Upper lobe of left lung (tissue), 6 donors: ENCODE measurements at regions not wholly inside any gene's neighbourhood (a gene's known extent, or its start where the extent isn't known, plus 50 kb on each side); places are given as distances from the start of the nearest gene placed in this dataset.

ENCODE experiments used
- ATAC-seq, 2 donors: fragments of 200-7000 bp; cut with Tn5 transposase; one replicate each; pipeline ENCODE4 v1.9.1; 2022; ENCODE audit warnings: mild to moderate bottlenecking in 2 of 2, moderate library complexity in 2 of 2; ENCODE audit not compliant: low FRiP score in 2 of 2
- DNase-seq, 2 donors: peaks; one replicate each; pipeline ENCODE4 v3.0.0-alpha.2; 2019 to 2020
- H3K27ac ChIP-seq, 4 donors: fragments of 200-600 bp; sonication (generic); one replicate each; pipeline ENCODE4 v1.5.1; 2016 to 2019
- H3K27me3 ChIP-seq, 4 donors: fragments of 200-600 bp; sonication (generic); one replicate each; pipeline ENCODE4 v1.5.1; 2017 to 2019
- H3K36me3 ChIP-seq, 4 donors: fragments of 200-600 bp; sonication (generic); one replicate each; pipeline ENCODE4 v1.5.1; 2016 to 2019
- H3K4me1 ChIP-seq, 4 donors: fragments of 200-600 bp; sonication (generic); one replicate each; pipeline ENCODE4 v1.5.1; 2018 to 2019
- H3K4me3 ChIP-seq, 4 donors: fragments of 200-600 bp; sonication (generic); one replicate each; pipeline ENCODE4 v1.5.1; 2017 to 2019; ENCODE audit warnings: mild to moderate bottlenecking in 2 of 4, moderate library complexity in 1 of 4
- H3K9me3 ChIP-seq, 4 donors: fragments of 200-600 bp; sonication (generic); one replicate each; pipeline ENCODE4 v1.5.1; 2018 to 2019
- CTCF ChIP-seq, 6 experiments: fragments of 450-650 bp in 4 of 6; fragments of 200-600 bp in 2 of 6; sonication (generic) in 2 of 6; IDR thresholded peaks; one replicate each; pipeline ENCODE4 v1.5.1; 2016 to 2019; ENCODE audit warnings: antibody characterized with exemption in 6 of 6
- EP300 ChIP-seq, 4 donors: sonication (generic); formaldehyde crosslinking; IDR thresholded peaks; one replicate each; pipeline ENCODE4 v1.5.1; 2017; ENCODE audit warnings: antibody characterized with exemption in 4 of 4, control low read depth in 2 of 4
- POLR2A ChIP-seq, 4 donors: fragments of 450-650 bp; IDR thresholded peaks; one replicate each; pipeline ENCODE4 v1.5.1; 2016 to 2017; ENCODE audit warnings: antibody characterized with exemption in 4 of 4, mild to moderate bottlenecking in 2 of 4
- POLR2AphosphoS5 ChIP-seq, 2 donors: sonication (generic); formaldehyde crosslinking; IDR thresholded peaks; one replicate each; pipeline ENCODE4 v1.5.1; 2017; ENCODE audit warnings: antibody characterized with exemption in 2 of 2
- WGBS, 2 donors: methylation state at CpG; one replicate each; pipeline ENCODE4 v1.1.5; 2017 to 2018; 5-methylcytosine and 5-hydroxymethylcytosine counted together
- donor health status: DM: no; HTN: no; CAD: no; lungs with moderate emphysema.
- donor health status: DM: no; HTN: yes; CAD: no; lungs with severe emphysema.

GRCh38 chr18:46372670-46373069 lies 268.5 kb downstream of the HAUS1 start:
- ATAC-seq = no peak
- H3K9me3 ChIP-seq = no peaks in the 10 kb centered on the region
- H3K4me3 ChIP-seq = no peak overlapping the region
- no peak for DNase-seq
- WGBS, 2 donors = 81 to 85% methylated on average over 10 of the region's 10 CpGs
- no peak overlapping the region for H3K27ac ChIP-seq
- H3K4me1 ChIP-seq = peaks cover 0 to 3% (median 0%) of the 10 kb centered on the region in 4 donors
- no peak for TF ChIP-seq CTCF (IDR thresholded peaks at IDR 0.05)
- TF ChIP-seq POLR2A (IDR thresholded peaks at IDR 0.05) = no peak
- no peak for TF ChIP-seq POLR2AphosphoS5 (IDR thresholded peaks at IDR 0.05)
- no peak for TF ChIP-seq EP300 (IDR thresholded peaks at IDR 0.05)
- no peaks in the 10 kb centered on the region for H3K36me3 ChIP-seq
- H3K27me3 ChIP-seq = no peaks in the 10 kb centered on the region

GRCh38 chr18:46373131-46373530 lies 268.9 kb downstream of the HAUS1 start:
- no peak overlapping the region for H3K27ac ChIP-seq
- TF ChIP-seq EP300 (IDR thresholded peaks at IDR 0.05) (no peak), CTCF (IDR thresholded peaks at IDR 0.05) (no peak), POLR2A (IDR thresholded peaks at IDR 0.05) (no peak), POLR2AphosphoS5 (IDR thresholded peaks at IDR 0.05) (no peak)
- no peaks in the 10 kb centered on the region for H3K27me3 ChIP-seq
- H3K4me3 ChIP-seq = no peak overlapping the region
- DNase-seq = no peak
- WGBS, 2 donors = 58% methylated on average over 2 of the region's 2 CpGs; no CpG with 5 or more reads in 1 of the 2 donors
- H3K36me3 ChIP-seq = no peaks in the 10 kb centered on the region
- H3K9me3 ChIP-seq = no peaks in the 10 kb centered on the region
- no peak for ATAC-seq
- peaks cover 0 to 3% (median 0%) of the 10 kb centered on the region in 4 donors for H3K4me1 ChIP-seq

GRCh38 chr18:46373791-46374190 lies 269.6 kb downstream of the HAUS1 start:
- Histone ChIP-seq H3K4me1 (peaks cover 0 to 3% (median 0%) of the 10 kb centered on the region in 4 donors), H3K27me3 (no peaks in the 10 kb centered on the region), H3K9me3 (no peaks in the 10 kb centered on the region), H3K36me3 (no peaks in the 10 kb centered on the region), H3K27ac (no peak overlapping the region), H3K4me3 (no peak overlapping the region)
- TF ChIP-seq CTCF (IDR thresholded peaks at IDR 0.05) = no peak
- TF ChIP-seq EP300 (IDR thresholded peaks at IDR 0.05) = no peak
- no peak for TF ChIP-seq POLR2AphosphoS5 (IDR thresholded peaks at IDR 0.05)
- TF ChIP-seq POLR2A (IDR thresholded peaks at IDR 0.05) = no peak
- 93 to 94% methylated on average over 5 to 7 of the region's 7 CpGs for WGBS, 2 donors
- no peak for DNase-seq
- no peak for ATAC-seq

- H3K4me3 ChIP-seq = no peak overlapping the region
- no peak overlapping the region for H3K27ac ChIP-seq
- no peaks in the 10 kb centered on the region for H3K9me3 ChIP-seq
- TF ChIP-seq POLR2A (IDR thresholded peaks at IDR 0.05) (no peak), CTCF (IDR thresholded peaks at IDR 0.05) (no peak), POLR2AphosphoS5 (IDR thresholded peaks at IDR 0.05) (no peak), EP300 (IDR thresholded peaks at IDR 0.05) (no peak)
- no peaks in the 10 kb centered on the region for H3K27me3 ChIP-seq
- H3K36me3 ChIP-seq = no peaks in the 10 kb centered on the region
- peaks cover 0 to 3% (median 0%) of the 10 kb centered on the region in 4 donors for H3K4me1 ChIP-seq
- DNase-seq (peak; percentile 51 to 55), ATAC-seq (peak in 1 of 2 donors; percentile 42)
- 69 to 72% methylated on average over 5 to 6 of the region's 6 CpGs for WGBS, 2 donors
These were observed 270.7 kb downstream of the HAUS1 start for GRCh38 chr18:46374850-46375249.

GRCh38 chr18:46377557-46377956 lies 273.4 kb downstream of the HAUS1 start:
- Histone ChIP-seq H3K36me3 (no peaks in the 10 kb centered on the region), H3K27me3 (no peaks in the 10 kb centered on the region), H3K9me3 (no peaks in the 10 kb centered on the region), H3K4me1 (peaks cover 0 to 3% (median 0%) of the 10 kb centered on the region in 4 donors), H3K27ac (no peak overlapping the region), H3K4me3 (no peak overlapping the region)
- TF ChIP-seq POLR2A (IDR thresholded peaks at IDR 0.05) = no peak
- TF ChIP-seq CTCF (IDR thresholded peaks at IDR 0.05) = no peak
- TF ChIP-seq EP300 (IDR thresholded peaks at IDR 0.05) = no peak
- no peak for TF ChIP-seq POLR2AphosphoS5 (IDR thresholded peaks at IDR 0.05)
- 96% methylated on average over 1 of the region's 1 CpG for WGBS, 2 donors
- ATAC-seq (no peak), DNase-seq (no peak)
